ENCODE measurements at regions not wholly inside any gene's neighbourhood (a gene's known extent, or its start where the extent isn't known, plus 50 kb on each side); places are given as distances from the start of the nearest gene placed in this dataset.
"Not testable (repeated sequence)": the region's sequence is repeated elsewhere in the genome, so short reads cannot be mapped to it uniquely, and the experiment has no call there.

DNA sequence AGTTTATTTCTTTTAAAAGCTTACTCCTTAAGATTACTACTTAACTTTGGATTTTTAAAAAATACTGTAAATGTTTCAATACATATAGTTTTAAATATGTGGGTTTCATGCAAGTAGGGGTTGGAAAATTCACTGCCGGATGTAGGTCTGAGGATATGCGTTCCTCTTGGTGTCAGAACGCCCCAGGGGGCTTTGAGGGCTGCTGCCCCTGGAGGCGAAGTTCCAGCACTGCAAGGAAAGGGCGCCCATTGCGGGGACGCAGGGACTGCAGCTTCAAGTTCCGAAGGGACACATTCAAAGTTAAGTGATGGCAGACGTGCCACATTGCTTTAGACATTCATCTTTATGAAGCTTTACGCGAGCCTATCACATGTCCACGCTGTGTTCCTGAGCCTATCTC lies 152.9 kb downstream of the SOD2 start:
- no peak overlapping the region for H3K27ac ChIP-seq (ENCODE audit: low read length, poor library complexity, severe bottlenecking)
- H3K14ac ChIP-seq (ENCODE audit: low read length in 2 of 2) = no peak overlapping the region
- no peak overlapping the region for H3K18ac ChIP-seq (ENCODE audit: low read depth in 1 of 2, low read length in 2 of 2)
- no peak overlapping the region for H2BK12ac ChIP-seq (ENCODE audit: low read length in 2 of 2)
- no peak overlapping the region for H4K8ac ChIP-seq (ENCODE audit: low read length)
- H4K91ac ChIP-seq (ENCODE audit: low read length) = no peak overlapping the region
- no peak overlapping the region for H2BK15ac ChIP-seq (ENCODE audit: low read depth, poor library complexity, severe bottlenecking)
- H3K4me3 ChIP-seq (ENCODE audit: insufficient read depth in 1 of 2, low read depth in 1 of 2, low read length in 2 of 2) = no peak overlapping the region
- no peaks in the 10 kb centered on the region for H3K36me3 ChIP-seq (ENCODE audit: control insufficient read depth in 1 of 2, insufficient read depth in 2 of 2, low read depth in 1 of 2, low read length in 2 of 2)
- H3K4ac ChIP-seq (ENCODE audit: low read depth in 1 of 2, low read length in 2 of 2) = no peak overlapping the region
- H3K4me2 ChIP-seq (ENCODE audit: low read length, poor library complexity, severe bottlenecking) = peak overlapping the region; percentile 21
- H3K4me1 ChIP-seq (ENCODE audit: control insufficient read depth, insufficient read depth, low read depth, low read length) = no peaks in the 10 kb centered on the region
- H2BK120ac ChIP-seq (ENCODE audit: low read depth, low read length) = no peak overlapping the region
- H3K27me3 ChIP-seq (ENCODE audit: control insufficient read depth in 1 of 2, insufficient read depth in 1 of 2, low read length in 2 of 2) = peaks cover 0 to 6% of the 10 kb centered on the region in 2 experiments
- H2BK5ac ChIP-seq (ENCODE audit: low read depth, low read length, poor library complexity, severe bottlenecking) = no peak overlapping the region
- H2AK5ac ChIP-seq (ENCODE audit: low read length, severe bottlenecking) = no peak overlapping the region
- H3K79me1 ChIP-seq (replicated peaks; ENCODE audit: low read length, poor library complexity, severe bottlenecking) = no peaks in the 10 kb centered on the region
- H2AFZ ChIP-seq (ENCODE audit: low read depth, low read length) = no peak overlapping the region
- no peaks in the 10 kb centered on the region for H3K9me3 ChIP-seq (ENCODE audit: control insufficient read depth, low read length)
- H3K23ac ChIP-seq (ENCODE audit: low read length in 2 of 2) = no peak overlapping the region
- 61% methylated on average over 12 of the region's 12 CpGs for WGBS
- DNase-seq = no peak
- no peak overlapping the region for H3K9ac ChIP-seq (ENCODE audit: low read length)

DNA sequence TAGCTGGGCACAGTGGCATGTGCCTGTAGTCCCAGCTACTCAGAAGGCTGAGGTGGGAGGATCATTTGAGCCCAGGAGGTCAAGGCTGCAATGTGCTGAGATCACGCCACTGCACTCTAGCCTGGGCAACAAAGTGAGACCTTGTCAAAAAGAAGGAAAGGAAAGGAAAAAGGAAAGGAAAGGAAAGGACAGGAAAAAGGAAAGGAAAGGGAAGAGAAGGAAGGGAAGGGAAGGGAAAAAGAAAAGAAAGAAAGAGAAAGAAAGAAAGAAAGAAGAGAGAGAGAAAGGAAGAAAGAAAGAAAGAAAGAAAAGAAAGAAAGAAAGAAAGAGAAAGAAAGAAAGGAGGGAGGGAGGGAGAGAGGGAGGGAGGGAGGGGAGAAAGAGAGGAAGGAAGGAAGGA lies 155.0 kb downstream of the SOD2 start:
- H3K36me3 ChIP-seq (ENCODE audit: control insufficient read depth in 1 of 2, insufficient read depth in 2 of 2, low read depth in 1 of 2, low read length in 2 of 2); H3K4me2 ChIP-seq (ENCODE audit: low read length, poor library complexity, severe bottlenecking); H3K9me3 ChIP-seq (ENCODE audit: control insufficient read depth, low read length); H3K27ac ChIP-seq (ENCODE audit: low read length, poor library complexity, severe bottlenecking); H2BK15ac ChIP-seq (ENCODE audit: low read depth, poor library complexity, severe bottlenecking); H3K14ac ChIP-seq (ENCODE audit: low read length in 2 of 2); H4K8ac ChIP-seq (ENCODE audit: low read length); H2BK5ac ChIP-seq (ENCODE audit: low read depth, low read length, poor library complexity, severe bottlenecking); H3K4ac ChIP-seq (ENCODE audit: low read depth in 1 of 2, low read length in 2 of 2); H3K9ac ChIP-seq (ENCODE audit: low read length); H3K79me1 ChIP-seq (replicated peaks; ENCODE audit: low read length, poor library complexity, severe bottlenecking); H3K4me1 ChIP-seq (ENCODE audit: control insufficient read depth, insufficient read depth, low read depth, low read length); H2BK120ac ChIP-seq (ENCODE audit: low read depth, low read length); H3K23ac ChIP-seq (ENCODE audit: low read length in 2 of 2); H3K27me3 ChIP-seq (ENCODE audit: control insufficient read depth in 1 of 2, insufficient read depth in 1 of 2, low read length in 2 of 2); H2BK12ac ChIP-seq (ENCODE audit: low read length in 2 of 2); DNase-seq; H3K4me3 ChIP-seq (ENCODE audit: insufficient read depth in 1 of 2, low read depth in 1 of 2, low read length in 2 of 2); H2AK5ac ChIP-seq (ENCODE audit: low read length, severe bottlenecking); H2AFZ ChIP-seq (ENCODE audit: low read depth, low read length); H3K18ac ChIP-seq (ENCODE audit: low read depth in 1 of 2, low read length in 2 of 2); H4K91ac ChIP-seq (ENCODE audit: low read length): not testable (repeated sequence)
- WGBS = 57% methylated on average over 1 of the region's 1 CpG

DNA sequence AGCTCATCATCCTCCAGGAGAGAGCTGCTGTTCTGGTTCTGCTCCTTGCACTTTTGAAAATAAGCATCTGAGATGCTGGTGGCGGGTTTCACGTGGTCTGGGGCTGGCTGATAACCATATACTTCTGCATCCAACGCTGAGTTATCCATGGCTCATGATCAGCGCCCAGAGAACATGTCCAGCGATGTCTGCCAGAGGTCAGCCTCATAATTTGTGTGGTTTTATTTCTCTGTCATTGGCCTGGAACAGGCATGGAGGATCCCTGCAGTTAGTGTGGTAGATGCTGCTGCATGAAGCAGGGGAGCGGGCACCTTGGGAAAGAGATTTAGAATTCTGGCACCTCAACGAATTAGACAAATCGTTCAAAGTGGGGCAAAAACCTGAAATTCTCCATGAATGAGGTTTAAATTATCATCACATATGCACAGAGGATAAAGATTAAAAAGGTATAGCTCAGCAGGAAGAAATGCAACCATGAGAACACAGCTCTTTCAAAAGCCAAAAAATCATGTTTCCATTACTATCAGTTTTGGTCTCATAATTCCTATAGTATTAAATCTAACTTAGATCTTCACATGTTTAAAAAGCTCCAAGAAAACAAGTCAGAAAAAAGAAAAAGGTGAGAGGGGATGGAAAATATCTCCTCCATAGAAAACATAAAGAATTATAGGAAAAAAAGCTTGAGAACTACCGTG lies 157.2 kb downstream of the SOD2 start:
- Histone ChIP-seq H3K14ac (ENCODE audit: low read length in 2 of 2) (no peak overlapping the region), H4K8ac (ENCODE audit: low read length) (no peak overlapping the region), H3K4me2 (ENCODE audit: low read length, poor library complexity, severe bottlenecking) (no peak overlapping the region), H3K4me3 (ENCODE audit: insufficient read depth in 1 of 2, low read depth in 1 of 2, low read length in 2 of 2) (no peak overlapping the region), H2BK120ac (ENCODE audit: low read depth, low read length) (no peak overlapping the region), H3K9ac (ENCODE audit: low read length) (no peak overlapping the region), H2AFZ (ENCODE audit: low read depth, low read length) (no peak overlapping the region), H3K4me1 (ENCODE audit: control insufficient read depth, insufficient read depth, low read depth, low read length) (no peaks in the 10 kb centered on the region), H4K91ac (ENCODE audit: low read length) (no peak overlapping the region), H2AK5ac (ENCODE audit: low read length, severe bottlenecking) (no peak overlapping the region), H3K23ac (ENCODE audit: low read length in 2 of 2) (no peak overlapping the region), H3K27ac (ENCODE audit: low read length, poor library complexity, severe bottlenecking) (no peak overlapping the region), H3K36me3 (ENCODE audit: control insufficient read depth in 1 of 2, insufficient read depth in 2 of 2, low read depth in 1 of 2, low read length in 2 of 2) (no peaks in the 10 kb centered on the region), H3K79me1 (replicated peaks; ENCODE audit: low read length, poor library complexity, severe bottlenecking) (no peaks in the 10 kb centered on the region), H2BK12ac (ENCODE audit: low read length in 2 of 2) (no peak overlapping the region), H3K4ac (ENCODE audit: low read depth in 1 of 2, low read length in 2 of 2) (no peak overlapping the region), H2BK15ac (ENCODE audit: low read depth, poor library complexity, severe bottlenecking) (no peak overlapping the region), H2BK5ac (ENCODE audit: low read depth, low read length, poor library complexity, severe bottlenecking) (no peak overlapping the region), H3K18ac (ENCODE audit: low read depth in 1 of 2, low read length in 2 of 2) (no peak overlapping the region), H3K27me3 (ENCODE audit: control insufficient read depth in 1 of 2, insufficient read depth in 1 of 2, low read length in 2 of 2) (peaks cover 0 to 3% of the 10 kb centered on the region in 2 experiments), H3K9me3 (ENCODE audit: control insufficient read depth, low read length) (no peaks in the 10 kb centered on the region)
- WGBS = 59% methylated on average over 8 of the region's 9 CpGs
- DNase-seq = no peak

DNA sequence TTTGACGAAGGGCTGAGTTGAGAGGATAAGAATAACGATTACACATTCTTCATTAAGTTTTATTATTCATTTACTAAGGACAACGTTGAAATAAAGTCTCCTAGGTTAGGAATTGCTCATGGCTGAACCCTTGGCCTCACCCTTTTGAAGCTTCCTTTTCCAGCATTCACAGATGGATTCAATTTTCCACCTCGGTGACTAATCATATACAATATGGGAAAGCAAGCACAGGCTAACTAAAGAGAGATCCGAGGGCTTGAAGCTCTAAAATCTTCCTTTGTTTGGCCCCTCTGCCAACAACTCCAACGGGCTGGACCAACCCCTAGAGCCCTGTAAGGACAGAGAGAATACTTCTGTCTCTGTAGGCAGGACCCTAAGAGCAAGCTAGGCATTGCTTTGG lies 159.5 kb downstream of the SOD2 start:
- Histone ChIP-seq H3K18ac (ENCODE audit: low read depth in 1 of 2, low read length in 2 of 2) (no peak overlapping the region), H3K14ac (ENCODE audit: low read length in 2 of 2) (no peak overlapping the region), H3K4me1 (ENCODE audit: control insufficient read depth, insufficient read depth, low read depth, low read length) (no peaks in the 10 kb centered on the region), H3K79me1 (replicated peaks; ENCODE audit: low read length, poor library complexity, severe bottlenecking) (no peaks in the 10 kb centered on the region), H3K4me2 (ENCODE audit: low read length, poor library complexity, severe bottlenecking) (no peak overlapping the region), H3K27me3 (ENCODE audit: control insufficient read depth in 1 of 2, insufficient read depth in 1 of 2, low read length in 2 of 2) (no peaks in the 10 kb centered on the region), H2BK5ac (ENCODE audit: low read depth, low read length, poor library complexity, severe bottlenecking) (no peak overlapping the region), H4K91ac (ENCODE audit: low read length) (no peak overlapping the region), H2AK5ac (ENCODE audit: low read length, severe bottlenecking) (no peak overlapping the region), H2BK120ac (ENCODE audit: low read depth, low read length) (no peak overlapping the region), H2BK15ac (ENCODE audit: low read depth, poor library complexity, severe bottlenecking) (no peak overlapping the region), H3K27ac (ENCODE audit: low read length, poor library complexity, severe bottlenecking) (no peak overlapping the region), H4K8ac (ENCODE audit: low read length) (no peak overlapping the region), H3K36me3 (ENCODE audit: control insufficient read depth in 1 of 2, insufficient read depth in 2 of 2, low read depth in 1 of 2, low read length in 2 of 2) (no peaks in the 10 kb centered on the region), H2BK12ac (ENCODE audit: low read length in 2 of 2) (no peak overlapping the region), H2AFZ (ENCODE audit: low read depth, low read length) (no peak overlapping the region), H3K9me3 (ENCODE audit: control insufficient read depth, low read length) (no peaks in the 10 kb centered on the region), H3K23ac (ENCODE audit: low read length in 2 of 2) (no peak overlapping the region), H3K4ac (ENCODE audit: low read depth in 1 of 2, low read length in 2 of 2) (no peak overlapping the region), H3K9ac (ENCODE audit: low read length) (peak overlapping the region; percentile 52), H3K4me3 (ENCODE audit: insufficient read depth in 1 of 2, low read depth in 1 of 2, low read length in 2 of 2) (no peak overlapping the region)
- no peak for DNase-seq
- 49% methylated on average over 4 of the region's 6 CpGs for WGBS
